MM.1S (cell line): ENCODE measurements at regions not wholly inside any gene's neighbourhood (a gene's known extent, or its start where the extent isn't known, plus 50 kb on each side); places are given as distances from the start of the nearest gene placed in this dataset.
A peak's percentile ranks its signal among the peaks of the same experiment; 100 is the strongest.

Source experiments
- DNase-seq: peaks from one replicate; pipeline ENCODE4 v3.0.0-alpha.2; 2015
- H2AFZ ChIP-seq: fragments of 300-600 bp; sonication (generic); 2 replicates; pipeline ENCODE4 v1.6.0; 2016; ENCODE audit warnings: antibody characterized with exemption, low read length
- H3F3A ChIP-seq: fragments of 300-600 bp; sonication (generic); 2 replicates; pipeline ENCODE4 v1.6.1; 2016; ENCODE audit warnings: mild to moderate bottlenecking, antibody characterized with exemption, low read length, moderate library complexity, mixed read lengths; ENCODE audit not compliant: insufficient read depth
- H3K27ac ChIP-seq: fragments of 300-600 bp; sonication (generic); 2 replicates; pipeline ENCODE4 v1.5.1; 2016; ENCODE audit warnings: mild to moderate bottlenecking, low read length
- H3K27me3 ChIP-seq: fragments of 300-600 bp; sonication (generic); replicated peaks from 2 replicates; pipeline ENCODE4 v1.6.0; 2016; ENCODE audit warnings: low read length; ENCODE audit not compliant: insufficient read depth
- H3K36me3 ChIP-seq: fragments of 300-600 bp; sonication (generic); replicated peaks from 2 replicates; pipeline ENCODE4 v1.6.1; 2016; ENCODE audit warnings: mild to moderate bottlenecking, low read length, mixed read lengths; ENCODE audit not compliant: insufficient read depth
- H3K4me1 ChIP-seq: fragments of 300-600 bp; sonication (generic); 2 replicates; pipeline ENCODE4 v1.6.1; 2016; ENCODE audit warnings: low read length, mixed read lengths
- H3K4me2 ChIP-seq: fragments of 300-600 bp; sonication (generic); 2 replicates; pipeline ENCODE4 v1.6.0; 2016; ENCODE audit warnings: low read depth, low read length
- H3K4me3 ChIP-seq: fragments of 300-600 bp; sonication (generic); 2 replicates; pipeline ENCODE4 v1.5.1; 2016; ENCODE audit warnings: low read length, mixed read lengths
- H3K79me2 ChIP-seq: fragments of 300-600 bp; sonication (generic); 2 replicates; pipeline ENCODE4 v1.6.1; 2016; ENCODE audit warnings: mixed run types, low read length, mixed read lengths
- H3K9ac ChIP-seq: fragments of 300-600 bp; sonication (generic); 2 replicates; pipeline ENCODE4 v1.6.1; 2016; ENCODE audit warnings: low read length, mixed read lengths
- H3K9me2 ChIP-seq: fragments of 300-600 bp; sonication (generic); replicated peaks from 2 replicates; pipeline ENCODE4 v1.6.1; 2016; ENCODE audit warnings: mild to moderate bottlenecking, low read length, mixed read lengths; ENCODE audit not compliant: insufficient read depth
- H3K9me3 ChIP-seq: fragments of 300-600 bp; sonication (generic); replicated peaks from 2 replicates; pipeline ENCODE4 v1.6.1; 2016; ENCODE audit warnings: mild to moderate bottlenecking, low read length, mixed read lengths; ENCODE audit not compliant: insufficient read depth
- H4K20me1 ChIP-seq: fragments of 300-600 bp; sonication (generic); 2 replicates; pipeline ENCODE4 v1.6.1; 2016; ENCODE audit warnings: mild to moderate bottlenecking, low read length, moderate library complexity, mixed read lengths; ENCODE audit not compliant: insufficient read depth
- CTCF ChIP-seq: fragments of 300-600 bp; sonication (generic); IDR thresholded peaks from 2 replicates; pipeline ENCODE4 v1.5.1; 2016; ENCODE audit warnings: antibody characterized with exemption, low read length, mixed read lengths
- EZH2 ChIP-seq: fragments of 300-600 bp; sonication (generic); optimal IDR thresholded peaks from 2 replicates; pipeline ENCODE3; 2017; ENCODE audit warnings: low read depth, mild to moderate bottlenecking, antibody characterized with exemption, low read length, mixed read lengths
- EZH2phosphoT487 ChIP-seq: fragments of 300-600 bp; sonication (generic); IDR thresholded peaks from 2 replicates; pipeline ENCODE4 v1.6.1; 2018; ENCODE audit warnings: antibody characterized with exemption, low read length

GRCh38 chr5:109950634-109951033 is 260.9 kb downstream of the MAN2A1 start:
- peak; percentile 72 for DNase-seq
- no peaks in the 10 kb centered on the region for H3K27me3 ChIP-seq
- H3K9me2 ChIP-seq: no peaks in the 10 kb centered on the region
- no peaks in the 10 kb centered on the region for H3K79me2 ChIP-seq
- no peaks in the 10 kb centered on the region for H4K20me1 ChIP-seq
- TF ChIP-seq EZH2 (no peak), CTCF (no peak), EZH2phosphoT487 (no peak)
- H3K4me2 ChIP-seq: peak overlapping the region; percentile 15
- H3K9ac ChIP-seq: no peak overlapping the region
- no peaks in the 10 kb centered on the region for H3K9me3 ChIP-seq
- H2AFZ ChIP-seq: no peak overlapping the region
- H3K27ac ChIP-seq: no peak overlapping the region
- H3K4me3 ChIP-seq: no peak overlapping the region
- H3K36me3 ChIP-seq: no peaks in the 10 kb centered on the region
- peaks cover 8% of the 10 kb centered on the region for H3F3A ChIP-seq
- H3K4me1 ChIP-seq: peaks cover 31% of the 10 kb centered on the region

GRCh38 chr5:109951348-109951747 is 261.6 kb downstream of the MAN2A1 start:
- TF ChIP-seq EZH2phosphoT487 (no peak), EZH2 (no peak), CTCF (no peak)
- Histone ChIP-seq H3F3A (peaks cover 1% of the 10 kb centered on the region), H3K79me2 (no peaks in the 10 kb centered on the region), H3K9me3 (no peaks in the 10 kb centered on the region), H2AFZ (no peak overlapping the region), H4K20me1 (no peaks in the 10 kb centered on the region), H3K36me3 (no peaks in the 10 kb centered on the region), H3K9me2 (no peaks in the 10 kb centered on the region), H3K4me2 (no peak overlapping the region), H3K27me3 (no peaks in the 10 kb centered on the region), H3K4me3 (no peak overlapping the region), H3K27ac (no peak overlapping the region), H3K9ac (no peak overlapping the region), H3K4me1 (peaks cover 24% of the 10 kb centered on the region)
- no peak for DNase-seq

- H3K9ac ChIP-seq: no peak overlapping the region
- H4K20me1 ChIP-seq: no peaks in the 10 kb centered on the region
- H2AFZ ChIP-seq: no peak overlapping the region
- no peaks in the 10 kb centered on the region for H3K9me3 ChIP-seq
- no peak overlapping the region for H3K27ac ChIP-seq
- TF ChIP-seq EZH2 (no peak), CTCF (no peak), EZH2phosphoT487 (no peak)
- peaks cover 19% of the 10 kb centered on the region for H3K4me1 ChIP-seq
- H3K36me3 ChIP-seq: no peaks in the 10 kb centered on the region
- H3K4me2 ChIP-seq: no peak overlapping the region
- no peaks in the 10 kb centered on the region for H3K27me3 ChIP-seq
- H3F3A ChIP-seq: no peaks in the 10 kb centered on the region
- H3K4me3 ChIP-seq: no peak overlapping the region
- no peaks in the 10 kb centered on the region for H3K79me2 ChIP-seq
- DNase-seq: no peak
- no peaks in the 10 kb centered on the region for H3K9me2 ChIP-seq
These were observed 262.0 kb downstream of the MAN2A1 start for GRCh38 chr5:109951758-109952157.
